Superior temporal gyrus (tissue), 1 donor: ENCODE measurements at regions not wholly inside any gene's neighbourhood (a gene's known extent, or its start where the extent isn't known, plus 50 kb on each side); places are given as distances from the start of the nearest gene placed in this dataset.
A peak's percentile ranks its signal among the peaks of the same experiment; 100 is the strongest.

Experiments
- DNase-seq: peaks from one replicate; pipeline ENCODE4 v3.0.0-alpha.2; 2016; ENCODE audit errors: extremely low spot score

DNA sequence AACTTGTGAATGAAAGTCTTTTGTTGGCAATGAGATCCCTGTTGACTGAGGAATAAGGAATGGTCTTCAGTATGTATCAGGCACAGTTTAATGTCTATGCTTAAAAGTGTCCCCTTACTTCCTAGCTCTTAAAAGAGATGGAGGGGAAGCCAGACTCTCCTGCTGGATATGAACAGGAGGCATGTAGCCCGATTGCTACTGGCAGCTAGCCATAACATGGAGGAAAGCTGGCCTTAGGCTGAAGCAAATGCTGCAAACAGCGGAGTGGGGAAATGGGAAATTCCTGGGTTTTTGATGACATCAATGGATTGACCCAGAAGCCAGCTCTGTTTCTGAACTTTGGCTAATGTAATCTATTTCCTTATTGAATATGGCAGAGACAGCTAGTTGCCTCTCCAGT is 266.1 kb downstream of the SLC4A3 start:
- no peak for DNase-seq

DNA sequence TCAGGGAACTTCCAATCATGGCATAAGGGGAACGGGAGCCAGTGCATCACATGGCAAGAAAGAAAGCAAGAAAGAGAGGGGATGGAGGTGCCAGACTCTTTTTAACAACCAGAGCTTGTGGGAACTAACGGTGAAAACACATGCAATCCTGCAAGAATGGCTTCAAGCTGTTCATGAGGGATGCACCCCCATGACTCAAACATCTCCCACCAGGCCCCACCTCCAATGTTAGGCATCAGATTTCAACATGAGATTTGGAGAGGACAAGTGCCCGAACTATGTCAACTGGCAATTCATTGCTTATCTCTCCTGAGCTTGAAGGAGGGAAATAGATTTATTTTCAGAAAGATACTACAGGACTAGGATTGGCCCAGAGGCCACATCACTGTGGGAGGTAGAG is 270.0 kb downstream of the SLC4A3 start:
- DNase-seq: no peak

DNA sequence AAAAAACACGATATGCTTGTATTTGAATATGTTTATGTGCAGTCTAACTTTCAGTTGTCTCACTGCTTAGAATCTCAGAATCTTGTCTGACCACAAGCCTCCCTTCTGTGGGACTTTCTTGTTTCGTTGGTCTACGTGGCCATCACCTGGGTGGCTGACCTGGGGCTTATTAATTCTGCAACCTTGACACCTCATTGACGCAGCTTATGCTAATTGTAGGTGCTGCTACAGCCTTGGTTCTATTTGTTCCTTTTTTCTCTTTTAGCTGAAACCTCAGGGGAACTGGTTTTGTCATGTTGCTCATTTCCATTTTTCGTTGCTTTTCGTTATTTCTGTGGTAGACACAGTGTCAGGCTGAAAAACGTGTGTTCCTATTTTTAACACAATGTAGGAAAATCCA is 273.7 kb downstream of the SLC4A3 start:
- DNase-seq: no peak

DNA sequence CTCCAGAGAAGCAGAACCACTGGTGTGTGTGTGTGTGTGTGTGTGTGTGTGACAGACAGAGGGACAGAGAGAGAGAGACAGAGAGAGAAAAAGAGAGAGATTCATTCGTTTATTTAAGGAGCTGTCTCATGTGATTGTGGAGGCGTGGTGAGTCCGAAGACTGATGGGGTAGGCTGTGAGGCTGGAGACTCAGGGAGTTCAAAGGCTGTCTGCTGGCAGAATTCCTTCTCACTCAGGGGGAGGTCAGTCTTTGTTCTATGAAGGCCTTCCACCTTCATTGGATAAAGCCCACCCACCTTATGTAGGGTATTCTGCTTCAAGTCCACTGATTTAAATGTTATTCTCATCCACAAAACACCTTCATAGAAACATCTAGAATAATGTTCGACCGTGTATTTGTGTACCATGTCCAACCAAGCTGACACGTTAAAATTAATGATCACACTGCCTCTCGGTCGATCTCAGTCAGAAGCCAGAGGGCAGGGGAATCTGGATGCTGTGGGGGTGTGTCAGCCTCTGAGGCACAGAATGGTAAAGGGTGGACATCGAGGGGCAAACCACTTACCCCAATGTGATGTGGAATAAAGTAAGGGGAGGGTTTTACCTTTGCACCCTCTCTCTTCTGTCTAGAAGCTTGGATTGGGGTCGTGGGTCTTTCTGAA is 275.6 kb downstream of the SLC4A3 start:
- DNase-seq: no peak

DNA sequence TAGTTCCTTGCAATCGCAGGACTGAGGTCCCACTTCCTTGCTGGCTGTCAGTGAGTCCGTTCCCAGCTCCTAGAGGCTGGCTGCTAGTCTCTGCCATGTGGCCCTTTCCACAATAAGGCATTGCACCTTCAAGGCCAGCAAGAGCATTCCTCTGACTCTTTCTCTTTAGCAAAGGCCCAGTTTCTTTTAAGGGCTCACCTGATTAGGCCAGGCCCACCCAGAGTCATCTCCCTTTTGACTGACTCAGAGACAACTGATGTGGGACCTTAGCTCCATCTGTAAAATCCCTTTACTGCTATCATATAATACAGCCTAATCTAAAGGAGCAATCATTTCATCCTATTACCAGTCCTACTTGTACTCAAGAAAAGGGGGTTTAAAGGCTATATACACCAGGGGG is 278.2 kb downstream of the SLC4A3 start:
- no peak for DNase-seq

DNA sequence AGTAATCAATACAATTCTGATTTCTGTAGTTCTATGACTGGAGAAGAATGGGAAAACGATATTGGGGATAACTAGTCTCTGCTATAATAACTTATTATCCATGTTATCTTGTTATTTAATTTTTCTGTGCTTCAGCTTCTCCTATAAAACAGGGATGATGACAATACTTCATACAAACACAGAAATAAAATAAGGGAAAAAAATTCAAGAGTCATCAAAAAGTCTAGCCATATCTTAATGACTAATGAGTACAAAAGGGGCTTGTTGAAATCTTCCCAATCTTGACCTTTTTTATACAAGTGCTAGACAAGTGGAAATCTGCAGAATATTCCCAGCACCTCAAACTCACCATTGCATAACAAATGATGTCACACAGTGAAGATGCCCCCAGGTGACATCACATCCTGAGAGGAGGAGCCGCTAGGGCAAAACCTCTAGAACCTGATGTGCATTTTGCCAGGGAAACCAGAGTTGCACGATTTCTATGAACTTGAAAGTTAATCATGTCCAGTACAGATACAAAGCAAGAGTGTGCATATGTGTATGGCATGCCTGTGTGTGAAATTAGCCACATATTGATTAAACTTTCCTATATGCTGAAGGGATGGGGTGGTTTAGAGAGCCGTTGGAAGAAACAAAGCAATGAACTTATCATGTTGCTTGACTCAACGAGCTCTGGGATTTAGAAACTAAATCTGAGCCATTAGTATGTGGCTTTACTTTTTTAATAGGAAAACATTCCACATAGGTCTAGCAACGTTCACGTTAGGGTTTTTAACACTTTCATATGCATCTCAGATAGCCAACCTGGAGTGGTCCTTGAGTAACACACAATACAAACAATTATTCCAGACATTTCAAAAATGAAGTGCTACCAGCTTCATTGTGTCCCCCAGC is 278.9 kb downstream of the SLC4A3 start:
- no peak for DNase-seq

DNA sequence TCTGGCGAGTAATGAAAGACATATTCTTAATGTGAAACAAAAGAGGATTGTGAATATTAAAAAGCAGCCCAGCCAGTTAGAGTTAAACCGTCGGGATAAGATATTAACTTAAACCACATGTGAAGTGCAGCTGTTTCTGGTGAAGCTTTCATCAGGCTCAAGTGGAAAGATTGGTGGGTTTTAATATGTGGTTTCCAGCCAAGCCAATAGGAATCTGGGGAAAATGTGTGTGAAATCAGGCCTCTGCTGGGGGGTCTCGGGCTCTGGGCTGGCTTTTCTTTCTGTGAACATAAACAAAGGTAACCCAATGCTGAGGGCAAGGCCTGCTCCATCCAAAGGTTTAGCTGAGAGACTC is 279.6 kb downstream of the SLC4A3 start:
- DNase-seq: no peak

DNA sequence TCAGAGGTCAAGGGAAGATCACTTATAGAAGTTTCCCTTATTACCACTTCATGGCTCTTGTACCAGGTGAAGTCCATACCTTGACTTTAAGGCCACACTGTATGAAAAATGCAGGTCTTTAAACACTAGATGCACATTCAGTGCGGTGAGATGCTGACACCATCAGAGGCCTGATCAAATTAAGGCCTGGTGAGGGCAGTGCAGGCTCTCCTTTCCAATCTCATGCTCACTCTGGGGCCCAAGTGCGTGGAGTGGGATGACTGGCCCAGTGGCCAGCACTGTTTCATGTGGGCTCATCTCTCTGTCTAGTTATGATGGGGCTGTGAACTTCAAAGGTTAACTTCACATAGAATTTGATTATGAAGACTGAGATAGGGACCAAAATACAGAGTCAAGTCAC is 281.1 kb downstream of the SLC4A3 start:
- DNase-seq: no peak

DNA sequence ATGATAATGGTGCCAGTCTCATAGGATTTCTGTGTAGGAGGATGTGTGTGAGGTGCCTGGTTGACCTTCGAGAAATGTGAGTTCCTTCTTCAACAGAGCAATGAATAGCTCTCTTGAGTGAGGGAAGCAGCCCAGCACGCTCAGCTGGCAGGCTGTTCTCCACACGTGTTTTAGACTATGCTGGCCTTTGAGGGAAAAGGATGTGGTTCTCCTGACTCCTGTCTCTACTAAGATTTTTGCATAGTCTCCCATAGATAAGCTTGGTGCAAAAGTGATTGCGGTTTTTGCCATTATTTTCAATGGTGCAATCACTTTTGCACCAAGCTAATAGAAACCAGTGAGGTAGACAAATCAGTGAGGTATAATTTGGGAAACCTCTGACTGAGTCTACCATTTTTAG is 284.1 kb downstream of the SLC4A3 start:
- DNase-seq: no peak

DNA sequence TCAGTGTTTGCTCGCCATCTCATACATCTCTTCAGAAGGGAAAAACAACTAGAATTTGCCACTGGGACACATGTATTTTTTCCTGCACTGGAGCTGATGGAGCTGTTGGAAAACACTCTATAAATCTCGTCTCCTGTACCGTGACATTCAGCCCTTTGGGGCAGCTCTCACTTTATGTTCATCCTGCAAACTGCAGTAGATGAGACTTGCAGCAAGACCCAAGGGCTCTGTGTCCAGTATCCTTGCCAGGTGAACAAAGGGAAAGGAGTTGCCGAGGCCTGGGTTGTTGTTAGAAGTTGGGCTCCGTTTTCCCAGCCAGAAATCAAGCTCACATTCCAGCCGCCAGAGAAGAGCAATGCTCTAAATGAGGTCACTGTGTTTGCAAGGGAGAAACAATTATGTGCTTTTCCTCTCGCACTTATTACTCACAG is 285.1 kb downstream of the SLC4A3 start:
- DNase-seq: peak; percentile 45

DNA sequence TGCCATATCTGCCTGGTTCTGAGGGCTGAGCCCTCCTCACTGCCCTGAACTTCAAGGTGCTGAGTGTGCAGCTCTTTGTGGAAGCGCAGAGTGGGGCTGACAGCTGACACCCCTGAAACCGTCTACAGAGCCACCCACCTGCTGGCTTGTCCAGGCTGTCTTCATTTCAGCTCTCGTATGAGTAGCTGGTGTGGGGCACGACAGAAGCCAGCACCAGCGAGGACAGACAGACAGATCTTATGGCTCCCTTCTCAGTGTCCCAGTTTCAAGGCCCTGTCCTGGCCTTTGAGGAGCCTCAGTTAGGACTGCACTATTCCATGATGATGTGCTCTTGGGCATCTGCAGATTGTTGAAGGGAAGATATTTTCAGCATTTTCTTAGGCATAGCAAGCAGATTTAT is 287.1 kb downstream of the SLC4A3 start:
- DNase-seq: no peak

DNA sequence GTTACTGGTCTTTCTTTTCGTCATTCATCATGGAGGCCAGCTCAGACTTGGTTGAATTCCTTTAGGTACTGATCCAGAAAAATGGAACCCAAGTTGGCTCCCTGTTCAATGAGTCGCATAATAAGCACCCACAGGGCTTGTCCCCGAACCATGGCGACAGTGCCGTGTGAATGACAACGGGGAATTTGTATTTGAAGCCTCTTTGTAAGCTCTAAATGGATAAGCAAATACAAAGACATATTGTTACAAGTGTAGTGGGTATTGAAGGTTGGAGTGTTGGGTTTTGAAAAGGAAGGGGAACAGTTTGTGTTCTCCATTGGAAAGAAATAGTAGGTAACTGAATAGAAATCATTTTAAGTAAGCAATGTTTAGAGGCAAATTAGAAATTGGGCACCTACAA is 288.9 kb downstream of the SLC4A3 start:
- peak; percentile 27 for DNase-seq

DNA sequence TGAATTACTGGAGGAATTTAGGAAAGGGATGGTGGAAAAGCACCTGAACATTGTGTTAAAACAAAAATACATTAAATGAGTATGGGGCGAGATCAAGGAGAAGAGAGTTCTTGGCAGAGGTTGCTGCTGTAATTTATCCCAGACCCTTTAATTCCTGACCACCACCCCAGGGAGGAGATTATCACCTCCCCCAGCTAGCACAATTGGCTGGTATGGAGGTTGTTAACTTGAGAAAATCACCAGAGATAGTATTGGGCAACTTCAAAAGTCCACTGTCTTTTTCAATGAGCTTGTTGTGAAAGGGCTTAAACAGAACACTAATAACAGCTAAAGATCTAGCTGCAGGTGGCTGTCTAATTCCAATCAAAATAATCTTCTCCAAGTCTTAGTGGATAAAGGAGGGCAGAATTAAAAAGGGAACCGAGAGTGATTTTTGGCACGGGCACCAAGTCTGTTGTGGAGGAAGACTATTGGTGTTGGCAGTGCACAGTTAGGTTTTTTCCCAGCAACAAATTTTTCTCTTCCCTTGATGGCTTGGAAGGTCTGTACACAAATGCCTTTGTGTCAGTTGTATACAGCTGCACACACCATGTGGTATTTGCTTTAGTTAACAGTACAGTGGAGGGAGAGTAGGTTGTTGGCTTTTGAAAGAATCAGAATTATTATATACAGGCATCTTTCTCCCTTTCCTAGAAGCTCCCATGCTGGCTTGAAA is 289.5 kb downstream of the SLC4A3 start:
- DNase-seq: no peak

DNA sequence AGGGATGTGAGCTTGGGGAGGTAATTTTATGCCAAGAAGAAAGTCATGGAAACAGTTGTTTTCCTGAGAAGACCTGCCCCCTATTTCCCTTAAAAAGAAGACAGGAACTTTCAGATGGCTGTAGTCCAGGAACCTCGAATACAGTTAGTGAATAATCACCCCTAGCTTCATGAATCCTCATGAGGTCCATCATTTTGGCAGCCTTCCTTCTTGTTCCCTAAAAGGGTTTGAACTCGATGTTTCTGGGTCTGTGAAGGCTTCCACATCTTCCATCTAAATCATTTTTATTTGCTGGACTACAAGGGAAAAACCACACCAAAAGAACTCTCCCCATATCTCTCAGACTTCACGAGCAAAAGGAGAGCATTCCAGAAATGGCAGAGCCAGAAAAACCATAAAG is 290.8 kb downstream of the SLC4A3 start:
- no peak for DNase-seq

DNA sequence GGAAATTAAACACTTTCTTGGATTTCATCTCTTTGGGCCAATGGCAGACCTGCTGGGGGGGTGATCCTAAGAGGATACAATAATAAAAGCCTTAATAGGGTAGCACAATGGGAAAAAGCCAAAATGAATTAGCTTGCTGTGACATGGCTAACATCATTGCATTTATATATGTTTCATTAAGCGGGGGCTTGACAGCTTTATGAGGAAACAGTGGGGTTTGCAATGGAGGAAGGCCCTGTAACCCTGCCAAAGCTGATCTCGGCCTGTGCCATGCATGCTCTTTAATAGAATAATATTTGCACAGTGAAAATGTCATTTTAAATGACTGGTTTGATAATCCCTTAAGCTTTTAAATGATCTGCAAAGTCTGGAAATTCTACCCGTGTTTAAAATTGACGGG is 291.5 kb downstream of the SLC4A3 start:
- no peak for DNase-seq

DNA sequence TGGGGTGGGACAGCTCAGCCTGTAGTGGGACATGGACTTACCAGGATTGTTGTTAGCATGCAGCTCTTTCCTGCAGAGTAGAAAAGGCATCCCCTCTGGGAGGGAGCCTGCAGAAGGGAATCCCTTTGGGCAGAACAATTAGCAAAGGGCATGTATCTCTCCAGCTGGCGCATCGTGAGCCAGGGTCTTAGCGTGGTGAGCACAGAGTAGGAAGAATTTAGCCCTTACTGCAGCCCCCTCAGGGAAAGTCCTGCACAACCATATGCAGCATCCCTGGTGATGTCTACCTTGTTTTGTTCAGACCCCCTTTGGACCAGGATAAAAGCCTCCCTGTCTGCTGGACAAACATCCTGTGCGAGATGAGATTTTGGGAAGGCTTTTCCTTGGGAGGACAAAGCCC is 292.1 kb downstream of the SLC4A3 start:
- DNase-seq: no peak

DNA sequence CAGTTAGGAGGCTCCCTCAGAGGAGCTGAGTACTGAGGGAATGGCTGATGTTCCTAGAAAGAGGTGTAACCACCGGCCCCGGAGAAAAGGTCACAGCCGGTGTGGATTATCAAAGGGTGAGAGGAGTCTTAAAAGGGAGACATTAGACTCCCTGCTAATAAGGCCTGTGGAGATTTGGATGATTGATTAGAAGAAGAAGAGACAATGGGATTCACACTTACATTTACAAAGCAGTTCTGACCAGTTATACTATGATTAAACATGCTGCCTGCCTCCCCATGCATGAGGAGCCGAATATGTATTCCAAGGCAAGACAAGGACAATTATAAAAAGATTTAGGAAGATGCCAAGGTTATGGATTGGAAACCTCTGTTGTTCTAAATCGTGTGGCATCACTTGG is 302.4 kb downstream of the SLC4A3 start:
- no peak for DNase-seq

DNA sequence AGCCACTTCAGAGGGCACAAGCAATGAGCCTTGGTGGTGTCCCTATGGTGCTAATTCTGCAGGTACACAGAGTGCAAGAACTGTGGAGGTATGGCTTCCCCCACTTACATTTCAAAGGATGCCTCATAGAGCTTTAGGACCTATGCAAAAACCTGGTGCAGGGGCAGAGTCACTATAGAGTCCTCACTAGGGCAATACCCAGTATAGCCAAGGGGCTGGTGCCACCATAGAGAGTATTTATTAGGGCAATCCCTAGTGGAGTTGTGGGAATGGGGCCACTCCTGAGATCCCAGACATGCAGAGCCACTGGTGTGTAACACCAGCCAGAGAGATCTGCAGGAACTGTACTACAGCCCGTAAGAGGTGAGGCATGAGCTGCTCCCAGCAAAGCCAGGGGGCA is 312.2 kb downstream of the SLC4A3 start:
- no peak for DNase-seq

DNA sequence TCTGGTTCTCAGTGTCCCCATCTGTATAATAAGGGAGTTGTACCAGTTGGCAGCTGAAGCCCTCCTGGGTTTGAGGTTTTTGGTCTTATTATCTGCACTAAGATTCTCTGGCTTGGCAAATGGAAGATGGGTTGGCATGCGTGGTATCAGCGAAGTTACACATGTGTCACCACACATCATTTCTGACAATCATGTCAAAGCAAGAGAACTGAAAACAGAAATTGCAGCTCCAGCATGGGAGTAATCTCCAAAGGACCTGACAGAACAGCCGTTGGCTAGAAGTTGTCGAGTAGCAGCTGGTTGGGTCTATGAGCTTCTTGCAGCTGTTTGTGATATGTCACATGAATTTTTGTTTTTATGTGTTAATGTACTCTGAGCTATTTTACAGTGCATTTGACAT is 317.4 kb downstream of the SLC4A3 start:
- no peak for DNase-seq

DNA sequence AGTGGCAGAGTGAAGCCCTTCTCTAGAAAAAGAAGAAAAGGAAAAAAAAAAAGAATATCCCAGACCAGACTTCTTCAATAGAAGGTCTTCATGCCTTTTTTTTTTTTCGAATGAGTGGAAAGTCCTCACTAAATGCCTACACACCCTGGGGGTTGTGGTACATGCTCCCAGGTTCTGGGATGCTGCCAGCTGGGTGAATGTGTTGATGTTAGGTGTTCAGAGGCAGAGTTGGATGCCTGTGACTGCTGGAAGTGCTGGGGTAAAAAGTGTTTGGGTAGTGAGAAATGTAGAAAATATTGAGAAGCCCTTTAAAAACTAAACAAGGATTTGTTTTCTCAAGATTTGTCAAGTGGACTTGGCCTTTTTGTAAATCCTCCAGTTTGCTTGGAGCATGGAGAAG is 318.6 kb downstream of the SLC4A3 start:
- no peak for DNase-seq

DNA sequence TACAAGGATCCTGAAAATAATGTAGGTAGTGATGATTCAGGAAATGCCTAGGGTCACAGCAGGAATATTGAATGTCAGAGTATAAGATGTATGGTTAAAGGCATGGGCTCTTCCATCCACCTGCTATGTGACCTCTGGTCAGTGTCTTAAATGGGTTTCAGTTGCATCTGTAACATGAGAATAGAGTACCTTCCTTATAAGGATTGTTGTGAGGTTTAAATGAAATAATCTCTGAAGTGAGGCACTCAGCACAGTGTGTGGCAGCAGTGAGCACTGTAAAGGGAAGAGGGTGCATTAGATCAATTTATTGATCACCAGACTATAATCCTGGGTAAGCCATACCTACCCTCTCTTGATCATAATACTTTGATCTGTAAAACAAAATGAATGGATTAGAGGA is 319.1 kb downstream of the SLC4A3 start:
- DNase-seq: no peak

DNA sequence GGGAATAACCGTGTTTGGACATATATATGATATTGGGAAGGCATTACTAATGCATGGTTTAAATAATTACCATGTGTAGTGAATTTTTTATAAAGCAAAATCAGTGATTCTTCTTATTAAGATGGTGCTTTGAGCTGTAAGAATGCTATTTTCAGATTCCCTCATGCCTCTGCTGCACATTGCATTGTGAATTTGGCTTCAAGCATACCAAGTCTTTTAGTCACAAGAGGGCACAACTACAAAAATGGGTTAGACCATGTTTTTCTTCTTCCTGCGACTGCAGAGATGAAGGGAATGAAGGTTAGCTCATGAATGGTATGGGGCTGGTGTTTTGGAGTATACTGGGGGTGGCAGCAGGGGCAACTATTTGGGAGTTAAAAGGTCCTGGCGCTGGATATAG is 320.1 kb downstream of the SLC4A3 start:
- peak; percentile 36 for DNase-seq

DNA sequence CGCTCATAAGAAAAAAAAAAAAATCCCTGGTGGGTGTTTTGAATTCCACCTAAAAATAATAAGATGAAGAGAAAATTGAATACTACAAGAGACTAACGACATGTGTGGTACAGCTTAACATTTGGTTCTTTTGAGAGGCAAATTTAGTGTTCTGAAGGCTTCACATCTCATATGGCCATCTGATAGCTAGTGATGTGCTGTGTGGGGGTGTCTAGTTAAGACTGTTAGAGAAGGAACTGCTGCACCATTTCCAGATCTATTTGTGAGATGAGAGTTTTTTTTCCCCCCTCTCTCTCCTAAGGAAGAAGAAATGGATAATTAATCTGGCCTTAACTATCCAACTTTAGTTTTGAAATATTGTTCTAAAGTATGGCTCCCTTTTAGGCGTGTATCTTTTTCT is 321.6 kb downstream of the SLC4A3 start:
- peak; percentile 51 for DNase-seq
